ENCODE measurements at regions not wholly inside any gene's neighbourhood (a gene's known extent, or its start where the extent isn't known, plus 50 kb on each side); places are given as distances from the start of the nearest gene placed in this dataset.

GRCh38 chr2:78766459-78766858, 259.0 kb upstream of the REG3G start:
- H3K18ac ChIP-seq (ENCODE audit: insufficient read length, low read depth, low read length), result no peak overlapping the region
- no peak overlapping the region for H2BK15ac ChIP-seq (ENCODE audit: low read depth, low read length)
- H3K23me2 ChIP-seq (ENCODE audit: insufficient read length, low read depth, low read length, poor library complexity, severe bottlenecking), result no peaks in the 10 kb centered on the region
- H3K9me3 ChIP-seq (ENCODE audit: control insufficient read depth, low read depth, low read length), result no peaks in the 10 kb centered on the region
- peaks cover 3% of the 10 kb centered on the region for H3K27me3 Mint-ChIP-seq (ENCODE audit: low read depth)
- TF ChIP-seq CTCF (conservative IDR thresholded peaks at IDR 0.05), result no peak
- no peak overlapping the region for H2BK5ac ChIP-seq (ENCODE audit: insufficient read length, low read length)
- no peak overlapping the region for H2BK12ac ChIP-seq (ENCODE audit: insufficient read length, low read depth, low read length)
- H3K4me3 Mint-ChIP-seq, result no peak overlapping the region
- H4K20me1 ChIP-seq (ENCODE audit: control insufficient read depth, insufficient read depth, insufficient read length), result no peaks in the 10 kb centered on the region
- H3K14ac ChIP-seq (ENCODE audit: insufficient read depth, low read length), result no peak overlapping the region
- no peak overlapping the region for H3T11ph ChIP-seq (ENCODE audit: low read length)
- H3K9ac ChIP-seq (ENCODE audit: extremely low read depth, insufficient read length, low read length), result no peak overlapping the region
- H4K8ac ChIP-seq (replicated peaks; ENCODE audit: insufficient read length, low read depth, low read length), result no peak overlapping the region
- no peak overlapping the region for H3K27ac Mint-ChIP-seq
- H2AFZ ChIP-seq (ENCODE audit: low read length), result no peak overlapping the region
- H3K9me3 Mint-ChIP-seq, result peaks cover 16 to 19% of the 10 kb centered on the region in 2 experiments
- no peaks in the 10 kb centered on the region for H3K79me1 ChIP-seq (ENCODE audit: insufficient read depth, low read depth, low read length, poor library complexity, severe bottlenecking)
- no peak overlapping the region for H2BK120ac ChIP-seq (ENCODE audit: low read depth, low read length, poor library complexity, severe bottlenecking)
- H3K4me1 ChIP-seq (ENCODE audit: insufficient read depth, low read length), result no peaks in the 10 kb centered on the region; the same call in 1 of the 2 replicates
- H2AK5ac ChIP-seq (ENCODE audit: insufficient read length, low read length), result no peak overlapping the region
- no peak for DNase-seq
- H2BK20ac ChIP-seq (ENCODE audit: low read depth, low read length, poor library complexity, severe bottlenecking), result no peak overlapping the region
- no peaks in the 10 kb centered on the region for H3K79me2 ChIP-seq (ENCODE audit: insufficient read depth, low read length)
- H3K36me3 Mint-ChIP-seq (ENCODE audit: insufficient read depth in 1 of 3, low read depth in 3 of 3), result peaks cover 11 to 17% (median 16%) of the 10 kb centered on the region in 3 experiments
- H4K91ac ChIP-seq (ENCODE audit: insufficient read length, low read depth, low read length), result no peak overlapping the region
- WGBS (ENCODE audit: extremely low coverage, insufficient read length, low lambda C conversion rate), result no CpG with 5 or more reads among the region's 4 CpGs
- no peak overlapping the region for H3K4me2 ChIP-seq (ENCODE audit: insufficient read depth, insufficient read length, low read length)
- no peak overlapping the region for H3K23ac ChIP-seq (ENCODE audit: insufficient read length, low read depth, low read length)
- H3K27me3 ChIP-seq (ENCODE audit: insufficient read depth, low read length), result no peaks in the 10 kb centered on the region
- no peak overlapping the region for H4K5ac ChIP-seq (ENCODE audit: insufficient read length, low read depth, low read length)
- no peak overlapping the region for H3K27ac ChIP-seq (ENCODE audit: insufficient read length, low read depth, low read length)
- no peak overlapping the region for H3K4ac ChIP-seq (ENCODE audit: low read depth, low read length)
- peaks cover 12 to 19% of the 10 kb centered on the region in 2 experiments for H3K4me1 Mint-ChIP-seq
- no peak overlapping the region for H3K56ac ChIP-seq (ENCODE audit: insufficient read length, low read depth, low read length)

Data from H9 (cell line).